Stimulated activated CD4-positive, alpha-beta T cell treated with anti-CD3 and anti-CD28 coated beads, Interleukin-2, amount 100 ng/mL, for 24 hours (primary cell): ENCODE measurements at regions not wholly inside any gene's neighbourhood (a gene's known extent, or its start where the extent isn't known, plus 50 kb on each side); places are given as distances from the start of the nearest gene placed in this dataset.

Experiments used
- DNase-seq, 2 donors: peaks; one replicate each; pipeline ENCODE4 v3.0.0-alpha.2; 2020

GRCh38 chr1:209319057-209319432, 264.5 kb upstream of the CAMK1G start:
- no peak for DNase-seq

- DNase-seq = no peak
These were observed 264.0 kb upstream of the CAMK1G start for GRCh38 chr1:209319549-209319948.

- DNase-seq = no peak
These were observed 259.8 kb upstream of the CAMK1G start for GRCh38 chr1:209323743-209324142.

GRCh38 chr1:209324901-209325871, 258.3 kb upstream of the CAMK1G start:
- DNase-seq = no peak

- no peak for DNase-seq
These were observed 257.4 kb upstream of the CAMK1G start for GRCh38 chr1:209326076-209326475.

- DNase-seq = no peak
These were observed 256.7 kb upstream of the CAMK1G start for GRCh38 chr1:209326831-209327230.

GRCh38 chr1:209328196-209328595, 255.3 kb upstream of the CAMK1G start:
- DNase-seq = no peak

- peak in 1 of 2 donors; percentile 17 for DNase-seq
These were observed 248.3 kb upstream of the CAMK1G start for GRCh38 chr1:209335178-209335577.

GRCh38 chr1:209341146-209341545, 242.4 kb upstream of the CAMK1G start:
- DNase-seq = no peak

- DNase-seq = no peak
These were observed 241.7 kb upstream of the CAMK1G start for GRCh38 chr1:209341673-209342420.

GRCh38 chr1:209342441-209343175, 240.9 kb upstream of the CAMK1G start:
- no peak for DNase-seq

GRCh38 chr1:209343511-209343910, 240.0 kb upstream of the CAMK1G start:
- DNase-seq = no peak

GRCh38 chr1:209344156-209344555, 239.4 kb upstream of the CAMK1G start:
- no peak for DNase-seq

GRCh38 chr1:209349363-209350308, 233.9 kb upstream of the CAMK1G start:
- no peak for DNase-seq

- DNase-seq = no peak
These were observed 230.5 kb upstream of the CAMK1G start for GRCh38 chr1:209353053-209353452.

- DNase-seq = peak; percentile 49 to 64
These were observed 229.2 kb upstream of the CAMK1G start for GRCh38 chr1:209354111-209354839.

- DNase-seq = no peak
These were observed 228.7 kb upstream of the CAMK1G start for GRCh38 chr1:209354840-209355165.

GRCh38 chr1:209355415-209355814, 228.1 kb upstream of the CAMK1G start:
- no peak for DNase-seq

- no peak for DNase-seq
These were observed 226.5 kb upstream of the CAMK1G start for GRCh38 chr1:209356976-209357377.

- no peak for DNase-seq
These were observed 220.4 kb upstream of the CAMK1G start for GRCh38 chr1:209363112-209363511.

- no peak for DNase-seq
These were observed 218.8 kb upstream of the CAMK1G start for GRCh38 chr1:209364716-209365115.
